ENCODE measurements at regions not wholly inside any gene's neighbourhood (a gene's known extent, or its start where the extent isn't known, plus 50 kb on each side); places are given as distances from the start of the nearest gene placed in this dataset.

DNA sequence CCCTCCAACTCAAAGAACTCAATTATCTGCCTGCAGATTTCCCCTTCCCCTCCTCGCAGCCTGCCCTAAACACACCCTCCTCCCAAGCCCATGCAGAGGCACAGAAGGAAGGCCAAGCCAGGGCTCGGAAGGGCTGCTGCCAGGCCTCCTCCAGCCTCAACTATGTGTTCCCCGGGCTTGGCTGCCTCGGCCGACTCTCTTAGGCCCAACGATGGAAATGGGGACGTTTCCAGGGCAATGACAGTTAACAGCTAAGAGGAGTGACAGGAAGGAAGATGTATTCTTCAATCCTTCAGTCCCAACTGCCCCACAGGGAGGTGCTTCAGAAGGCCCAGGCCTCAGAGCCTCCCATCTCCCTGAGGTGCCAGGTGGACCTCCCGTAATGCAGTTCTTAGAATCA, 104.0 kb upstream of the AKIP1 start:
- TF ChIP-seq EZH2 (IDR thresholded peaks at IDR 0.05; ENCODE audit: insufficient read depth, poor library complexity, severe bottlenecking) (no peak), EZH2phosphoT487 (IDR thresholded peaks at IDR 0.05; ENCODE audit: insufficient read depth, low read depth) (no peak)
